HPDE6-E6E7 (cell line): ENCODE measurements at regions not wholly inside any gene's neighbourhood (a gene's known extent, or its start where the extent isn't known, plus 50 kb on each side); places are given as distances from the start of the nearest gene placed in this dataset.
A peak's percentile ranks its signal among the peaks of the same experiment; 100 is the strongest.
"Not testable (repeated sequence)": the region's sequence is repeated elsewhere in the genome, so short reads cannot be mapped to it uniquely, and the experiment has no call there.

Experiments
- DNase-seq: peaks from one replicate; pipeline ENCODE4 v3.0.0; 2011; ENCODE audit warnings: missing footprints; ENCODE audit errors: extremely low spot score

DNA sequence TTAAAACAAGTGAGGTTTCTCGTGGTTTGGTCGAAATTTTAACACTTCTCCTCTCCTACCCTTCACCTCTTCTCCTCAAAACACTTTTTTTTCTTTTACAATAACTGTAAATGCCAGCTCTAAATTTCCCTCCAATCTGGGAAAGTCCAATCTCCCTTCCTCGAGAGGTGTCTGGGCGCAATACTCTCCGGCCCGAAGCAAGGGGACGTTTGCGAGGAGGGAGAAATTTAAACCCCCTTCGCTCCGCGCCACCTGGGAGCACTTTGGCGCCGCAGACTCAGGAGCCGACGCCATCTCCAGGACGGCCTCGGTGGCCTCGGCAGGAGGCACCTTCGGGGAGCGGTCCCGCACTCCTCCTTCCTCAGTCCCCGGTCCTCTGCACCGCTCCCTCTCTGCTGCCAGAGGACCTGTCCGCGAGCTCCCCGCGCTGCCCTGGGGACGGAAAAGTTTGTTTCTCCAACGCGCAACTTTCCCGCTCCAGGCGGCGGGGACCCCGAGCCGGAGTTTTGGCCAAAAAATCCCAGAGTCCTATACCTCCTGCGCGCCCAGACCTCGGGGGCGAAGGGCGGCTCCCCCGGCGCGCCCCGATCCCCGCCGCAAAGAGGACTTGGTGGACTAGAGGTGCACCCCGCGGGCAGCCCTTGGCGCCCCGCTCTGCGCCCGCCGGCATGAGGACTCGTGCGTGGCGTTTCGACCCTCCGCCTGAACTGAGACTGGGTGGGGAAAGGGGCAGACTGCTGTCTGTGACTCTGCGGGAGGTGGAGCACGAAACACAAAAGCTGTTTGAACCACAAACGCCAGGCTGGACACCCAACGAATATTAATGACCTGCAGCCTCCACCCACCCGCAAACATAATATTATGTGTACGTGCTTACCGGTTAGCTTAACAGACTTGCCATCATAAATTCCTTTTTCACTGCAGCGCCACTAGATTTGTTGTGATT, 95.2 kb upstream of the HMGA2 start:
- peak; percentile 35 for DNase-seq

DNA sequence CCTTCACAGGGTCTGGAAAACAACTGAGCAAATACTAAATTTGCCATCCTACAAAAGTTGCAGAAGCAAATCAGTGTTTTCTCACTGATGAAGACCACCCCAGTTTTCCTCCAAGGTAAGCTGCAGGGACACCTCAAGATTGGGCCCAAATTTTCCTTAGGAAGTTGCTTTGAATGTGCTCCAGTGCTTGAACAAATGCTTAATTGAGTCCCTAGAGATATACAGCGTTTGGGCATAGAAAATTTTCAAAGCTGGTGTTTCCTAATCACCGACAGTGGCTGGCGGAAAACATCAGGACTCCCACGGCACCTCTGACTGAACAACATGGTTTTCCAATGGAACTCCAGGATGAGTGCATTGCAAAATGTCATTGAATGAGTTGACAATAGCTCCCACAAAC, 92.5 kb upstream of the HMGA2 start:
- no peak for DNase-seq

- not testable (repeated sequence) for DNase-seq
Measured at GRCh38 chr12:65733643-65734042, 90.6 kb upstream of the HMGA2 start.

DNA sequence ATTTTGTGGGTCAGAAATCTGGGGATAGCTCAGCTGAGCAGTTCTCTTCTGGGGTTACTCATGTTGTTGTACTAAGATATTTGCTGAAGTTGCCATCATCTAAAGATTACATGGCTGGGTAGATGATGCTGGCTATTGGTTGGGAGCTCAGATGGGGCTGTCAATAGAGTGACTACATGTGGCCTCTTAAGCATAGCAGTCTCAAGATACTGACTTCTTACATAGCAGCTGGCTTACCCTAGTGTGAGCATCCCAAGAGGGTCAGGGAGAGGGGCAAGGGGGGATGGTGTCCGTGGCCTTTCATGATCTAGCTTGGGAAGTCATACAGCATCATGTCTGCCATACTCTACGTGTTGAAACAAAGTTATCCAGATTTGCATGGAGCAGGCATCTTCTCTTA, 90.1 kb upstream of the HMGA2 start:
- DNase-seq = no peak

- DNase-seq = no peak
Measured at GRCh38 chr12:65739606-65740005, 84.7 kb upstream of the HMGA2 start.

DNA sequence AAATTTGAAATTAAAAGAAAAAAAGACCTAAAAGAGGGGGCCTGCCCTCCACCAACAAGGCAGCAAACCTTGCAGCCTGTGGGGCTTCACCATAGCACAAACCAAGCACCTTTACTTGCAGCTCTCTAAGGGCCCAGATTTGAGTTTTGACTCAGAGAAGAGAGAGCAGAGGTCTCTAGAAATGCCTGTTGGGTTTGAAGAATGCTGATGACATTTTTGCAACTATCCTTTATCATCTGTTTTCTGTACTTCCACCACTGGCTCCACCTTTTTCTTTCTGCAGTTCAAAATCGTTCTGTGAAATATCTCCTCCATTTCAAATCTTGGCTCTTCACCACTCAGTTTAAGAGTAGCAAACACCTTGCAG, 83.8 kb upstream of the HMGA2 start:
- no peak for DNase-seq

DNA sequence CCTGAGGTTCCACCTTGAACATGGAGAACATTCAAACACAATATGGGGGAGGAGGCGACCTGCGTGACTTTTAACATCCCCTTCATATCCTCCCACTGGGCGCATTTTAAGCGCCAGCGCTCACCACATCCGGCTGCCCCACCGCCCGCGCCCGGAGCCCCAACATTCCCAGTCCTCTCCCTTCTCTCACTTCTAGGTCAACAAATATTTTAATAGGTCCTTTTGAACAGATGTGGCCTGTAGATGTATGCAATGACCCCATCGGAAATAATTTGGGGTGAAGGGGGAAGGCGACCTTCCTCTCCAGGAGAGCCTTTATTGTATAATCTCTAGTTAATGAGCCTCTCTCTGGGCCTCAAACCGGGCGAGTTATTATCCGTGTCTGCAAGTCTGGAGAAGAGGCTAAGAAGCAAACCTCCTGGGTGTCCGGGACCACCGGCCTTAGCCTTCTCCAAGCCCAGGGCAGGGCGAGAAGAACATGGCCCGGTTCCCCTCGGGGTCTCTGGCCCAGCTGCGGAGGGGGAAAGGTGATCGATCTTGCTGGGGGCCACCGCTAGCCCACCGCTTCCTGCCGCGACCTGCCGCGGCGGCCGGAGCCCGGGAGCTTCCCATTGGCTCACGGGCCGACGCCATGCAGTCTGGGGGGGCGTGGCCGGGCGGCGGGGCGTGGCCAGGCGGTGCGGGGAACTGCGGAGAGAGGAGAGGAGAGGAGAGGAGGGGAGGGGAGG, 83.2 kb upstream of the HMGA2 start:
- DNase-seq = peak; percentile 80

DNA sequence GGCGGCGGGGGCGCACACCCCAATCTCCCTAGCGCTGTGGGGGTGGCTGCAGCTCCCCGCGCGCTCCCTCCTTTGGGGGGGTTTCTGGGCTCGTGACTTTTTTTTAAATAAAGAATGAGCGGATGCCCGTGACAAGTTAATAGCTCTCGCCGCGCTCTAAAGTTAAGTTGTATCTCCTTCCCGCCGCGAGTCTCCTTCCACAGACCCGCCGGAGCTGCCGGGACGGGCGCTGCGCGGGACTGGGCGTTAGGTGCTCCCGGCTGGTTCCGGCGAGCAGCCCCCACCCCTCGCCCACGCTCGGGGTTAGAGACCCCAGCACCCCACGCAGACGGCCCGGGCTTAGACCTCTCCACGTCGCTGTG, 82.6 kb upstream of the HMGA2 start:
- DNase-seq = no peak

DNA sequence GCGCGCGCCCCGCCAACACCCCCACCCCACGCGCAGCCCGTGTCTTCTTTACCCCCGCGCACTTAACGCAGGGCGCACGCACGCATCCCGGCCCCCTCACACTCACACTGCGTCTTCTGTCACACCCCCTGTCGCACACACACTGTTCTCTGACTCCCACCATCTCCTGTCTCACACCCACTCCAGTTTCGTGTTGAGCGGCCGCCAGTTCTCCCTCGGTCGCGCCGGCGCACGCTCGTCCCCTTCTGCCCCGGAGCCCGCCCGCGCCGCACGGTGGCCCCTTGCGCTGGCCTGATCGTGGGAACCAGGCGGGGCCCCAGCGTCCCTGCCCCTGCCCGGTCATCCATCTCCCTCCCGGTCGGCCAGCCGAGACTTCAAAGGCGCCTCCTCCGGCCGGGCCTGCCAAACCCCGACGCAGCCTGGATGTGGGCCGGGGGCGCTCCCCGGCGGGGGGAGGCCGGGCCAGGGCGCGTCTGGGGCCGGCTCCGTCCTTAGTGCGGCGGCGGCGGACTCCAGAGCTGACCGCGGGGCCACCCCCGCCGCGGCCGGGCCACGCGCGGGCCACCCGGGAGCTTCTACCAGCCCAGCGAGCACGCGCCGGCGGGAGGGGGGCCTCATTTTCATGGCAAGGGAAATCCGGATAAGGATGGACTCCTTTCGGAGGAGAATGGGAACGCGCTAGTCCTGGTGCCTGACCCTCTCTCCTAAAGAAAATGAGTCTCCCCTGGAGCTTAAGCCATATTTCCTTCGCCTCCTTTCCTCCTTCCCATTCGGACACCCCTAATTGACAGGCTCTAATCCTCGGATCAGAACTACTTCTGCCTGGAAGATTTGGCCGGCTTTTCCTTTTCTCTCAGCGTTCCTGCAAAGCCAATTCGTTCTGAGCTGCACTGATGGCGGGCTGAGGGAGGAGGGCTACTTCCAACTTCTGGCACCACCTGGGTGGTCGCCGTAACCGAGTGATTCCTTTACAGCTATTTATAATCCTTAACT, 82.0 kb upstream of the HMGA2 start:
- no peak for DNase-seq

GRCh38 chr12:65744236-65744840, 79.9 kb upstream of the HMGA2 start:
- not testable (repeated sequence) for DNase-seq

DNA sequence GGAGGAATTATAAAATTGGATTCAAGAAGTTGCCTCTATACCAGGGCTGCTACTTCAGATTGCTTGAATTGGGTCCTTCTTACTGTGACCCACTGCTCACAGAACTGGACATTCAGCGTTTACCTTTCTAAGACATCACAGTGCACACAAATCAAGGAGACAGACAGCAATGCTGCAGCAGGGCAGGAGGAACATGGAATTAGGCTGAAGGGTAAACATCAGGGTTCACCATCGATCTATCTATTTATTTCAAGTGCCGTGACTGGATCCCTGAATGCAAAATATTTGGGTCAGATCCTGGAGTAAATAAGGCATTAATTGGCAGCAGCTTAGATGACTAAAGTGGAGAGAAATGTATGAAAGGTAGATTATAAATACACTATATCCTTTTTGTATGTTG, 76.9 kb upstream of the HMGA2 start:
- no peak for DNase-seq

GRCh38 chr12:65748332-65748731, 76.0 kb upstream of the HMGA2 start:
- no peak for DNase-seq

DNA sequence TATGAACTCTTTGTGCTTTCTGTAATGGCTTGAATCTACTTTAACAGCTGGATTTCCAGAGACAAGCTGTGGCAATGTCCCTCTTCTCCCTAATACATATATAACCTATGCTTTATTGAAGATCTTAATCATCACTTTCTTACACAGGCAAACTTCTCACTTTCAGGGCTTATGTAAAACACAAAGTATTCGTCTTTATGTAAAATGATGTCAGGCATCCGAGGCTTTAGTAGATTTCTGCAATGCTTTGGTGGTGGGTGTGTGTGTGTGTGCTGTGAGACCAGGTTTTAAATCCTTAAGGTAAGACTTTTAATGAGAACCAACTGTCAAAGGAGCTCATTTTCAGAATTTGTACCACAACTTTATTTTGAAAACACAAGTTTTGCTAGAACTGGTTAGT, 70.0 kb upstream of the HMGA2 start:
- DNase-seq = no peak

GRCh38 chr12:65754744-65755595, 69.3 kb upstream of the HMGA2 start:
- no peak for DNase-seq

DNA sequence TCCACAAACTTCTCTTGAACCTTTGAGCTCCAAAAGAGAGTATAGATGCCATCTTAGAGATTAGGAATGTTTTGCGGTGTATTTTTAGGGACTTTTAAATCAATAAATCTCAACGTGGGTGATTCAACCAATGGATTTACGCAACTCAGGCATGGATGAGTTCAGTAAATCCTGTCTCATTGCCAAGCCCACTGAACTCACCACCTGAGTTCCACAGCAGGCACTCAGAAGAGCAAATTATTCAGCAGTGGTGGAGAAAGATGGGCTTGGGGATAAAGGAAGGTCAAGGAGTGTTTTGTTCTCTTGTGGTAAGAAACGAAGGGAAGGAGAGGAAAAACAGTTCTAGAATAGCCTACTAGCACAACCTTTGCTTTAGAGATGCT, 68.7 kb upstream of the HMGA2 start:
- no peak for DNase-seq

DNA sequence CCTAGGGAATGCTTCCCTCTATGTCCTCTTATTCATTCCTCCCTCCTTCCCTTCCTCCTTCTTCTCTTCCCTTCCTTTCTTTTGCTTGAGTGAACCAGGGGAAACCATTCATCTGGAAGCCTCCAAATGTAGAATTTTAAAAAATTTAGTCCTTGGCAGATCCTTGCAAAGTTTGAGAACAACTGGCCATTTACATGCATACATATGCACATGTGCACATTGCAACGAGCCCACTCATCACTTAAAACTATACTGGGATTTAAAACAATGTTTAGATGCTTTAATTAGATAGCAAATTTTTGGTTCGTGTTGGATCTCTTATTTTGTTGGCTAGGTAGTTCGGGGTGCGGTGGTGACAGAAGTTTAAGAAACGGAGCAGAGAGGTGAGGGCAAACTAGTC, 68.0 kb upstream of the HMGA2 start:
- DNase-seq = no peak

DNA sequence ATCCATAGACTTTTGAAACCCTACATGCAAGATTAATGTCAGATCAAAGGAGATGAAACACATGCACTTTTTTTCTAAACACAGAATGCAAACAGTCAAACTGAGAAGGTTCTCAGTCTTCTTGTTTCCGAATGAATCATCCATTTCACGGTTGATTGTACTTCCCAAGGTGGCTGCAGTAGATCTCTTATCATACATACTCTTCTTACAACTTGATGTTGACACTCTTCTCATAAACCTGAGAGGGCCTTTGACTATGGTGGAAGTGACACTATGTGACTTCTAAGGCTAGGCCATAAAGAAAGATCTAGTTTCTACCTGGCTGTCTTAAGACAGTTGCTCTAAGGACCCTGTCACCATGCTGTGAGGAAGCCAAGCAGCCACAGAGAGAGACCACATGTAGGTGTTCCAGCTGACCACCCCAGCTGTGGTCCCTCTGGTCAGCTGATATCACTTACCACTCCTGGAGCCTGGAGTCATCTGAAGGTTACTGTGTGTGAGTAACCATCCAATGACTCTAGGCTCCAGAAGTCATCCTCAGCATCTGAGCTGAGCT, 67.2 kb upstream of the HMGA2 start:
- DNase-seq = no peak

GRCh38 chr12:65758401-65758800, 65.9 kb upstream of the HMGA2 start:
- no peak for DNase-seq

DNA sequence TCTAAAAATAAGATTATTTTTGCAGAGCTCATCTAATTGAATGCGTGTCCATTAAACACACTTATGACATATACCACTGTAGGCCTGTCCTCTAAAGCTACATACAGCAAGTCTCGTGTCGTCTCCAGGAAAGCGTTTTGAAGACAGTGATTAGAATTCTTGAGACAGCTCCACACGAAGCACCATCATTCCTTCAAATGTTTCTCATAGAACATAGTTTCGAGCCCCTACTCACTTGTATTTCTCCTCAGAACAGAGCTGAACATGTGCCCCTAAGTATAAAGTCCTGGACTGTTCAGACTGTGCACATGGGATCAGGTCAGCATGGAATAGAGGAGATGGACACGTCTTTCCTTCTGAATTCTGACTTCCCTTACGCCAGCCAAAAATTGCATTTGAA, 64.5 kb upstream of the HMGA2 start:
- no peak for DNase-seq

- DNase-seq = no peak
Measured at GRCh38 chr12:65761301-65761700, 63.0 kb upstream of the HMGA2 start.
